SKM-1 treated with dmso at 0.1 percent for 144 hours (cell line): ENCODE measurements at regions not wholly inside any gene's neighbourhood (a gene's known extent, or its start where the extent isn't known, plus 50 kb on each side); places are given as distances from the start of the nearest gene placed in this dataset.
"Not testable (repeated sequence)": the region's sequence is repeated elsewhere in the genome, so short reads cannot be mapped to it uniquely, and the experiment has no call there.

Experiments used
- DNase-seq: peaks from one replicate; lab custom pipeline; 2025; ENCODE audit not compliant: unreplicated experiment; lab: John Stamatoyannopoulos, UW

DNA sequence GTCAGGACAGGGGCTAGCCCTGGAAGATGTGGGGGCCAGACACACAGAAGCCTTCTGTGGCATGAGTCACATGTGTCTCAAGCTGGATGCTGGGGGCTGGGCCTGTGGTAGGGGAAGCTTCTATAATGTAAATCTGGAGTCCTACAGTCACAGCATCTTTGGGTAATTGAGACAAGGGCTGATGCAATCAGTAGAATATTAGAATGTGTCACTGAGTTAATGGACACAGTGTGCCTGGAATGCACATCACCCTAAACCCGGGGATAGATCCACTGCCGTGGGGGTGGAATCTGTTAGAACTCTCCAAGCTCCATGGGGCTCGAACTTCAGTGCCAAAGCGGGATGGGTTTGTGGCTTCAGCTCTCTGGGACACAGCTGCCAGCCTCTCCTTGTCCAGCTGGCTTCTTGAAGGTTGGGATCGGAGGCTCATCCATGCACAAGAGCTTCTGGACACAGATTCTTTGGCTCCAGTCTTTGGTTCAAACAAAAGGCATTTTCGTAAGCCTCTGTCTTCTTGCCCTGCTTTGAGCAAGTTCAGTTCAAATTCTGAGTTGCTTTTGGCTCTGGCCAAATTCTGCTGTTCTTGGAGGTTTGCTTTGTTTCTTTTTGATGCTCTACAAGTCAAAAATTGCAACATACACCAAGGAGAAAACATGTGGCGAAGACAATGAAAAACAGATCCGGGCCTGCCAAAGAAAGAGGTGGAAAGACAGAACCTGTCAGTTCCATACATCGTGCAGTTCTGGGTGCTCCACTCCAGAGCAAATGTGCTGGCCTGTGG, 194.8 kb upstream of the ZNF32 start:
- no peak for DNase-seq

- DNase-seq, result no peak
Observed at GRCh38 chr10:43842496-43842895, 193.8 kb upstream of the ZNF32 start.

DNA sequence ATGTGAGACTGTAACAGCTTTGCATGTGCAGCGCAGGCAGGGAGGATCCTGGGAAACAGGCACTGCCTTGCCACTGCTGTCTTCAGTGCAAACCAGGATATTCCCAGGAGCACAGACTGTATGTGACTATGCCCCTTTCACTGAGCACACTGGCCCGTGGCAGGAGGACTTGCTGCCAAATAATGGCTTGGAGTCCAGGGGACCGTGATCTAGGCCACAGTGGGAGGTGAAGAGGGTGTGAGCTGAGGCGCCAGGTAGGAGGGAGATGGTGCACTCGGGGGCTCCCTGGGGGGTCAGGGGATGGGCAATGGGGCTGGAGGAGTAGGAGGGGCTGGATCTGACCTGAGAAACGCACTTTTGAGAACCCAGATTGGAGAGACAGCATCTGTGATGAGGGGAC, 193.4 kb upstream of the ZNF32 start:
- no peak for DNase-seq

- no peak for DNase-seq
Observed at GRCh38 chr10:43839973-43840372, 191.3 kb upstream of the ZNF32 start.

DNA sequence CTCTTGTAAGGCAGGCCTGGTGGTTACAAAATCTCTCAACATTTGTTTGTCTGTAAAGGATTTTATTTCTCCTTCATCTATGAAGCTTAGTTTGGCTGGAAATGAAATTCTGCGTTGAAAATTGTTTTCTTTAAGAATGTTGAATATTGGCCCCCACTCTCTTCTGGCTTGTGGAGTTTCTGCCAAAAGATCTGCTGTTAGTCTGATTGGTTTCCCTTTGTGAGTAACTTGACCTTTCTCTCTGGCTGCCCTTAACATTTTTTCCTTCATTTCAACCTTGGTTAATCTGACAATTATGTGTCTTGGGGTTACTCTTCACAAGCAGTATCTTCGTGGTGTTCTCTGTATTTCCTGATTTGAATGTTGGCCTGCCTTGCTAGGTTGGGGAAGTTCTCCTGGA, 186.1 kb upstream of the ZNF32 start:
- DNase-seq, result not testable (repeated sequence)

GRCh38 chr10:43827853-43828252, 179.2 kb upstream of the ZNF32 start:
- DNase-seq, result no peak

GRCh38 chr10:43825984-43826383, 177.3 kb upstream of the ZNF32 start:
- DNase-seq, result no peak

DNA sequence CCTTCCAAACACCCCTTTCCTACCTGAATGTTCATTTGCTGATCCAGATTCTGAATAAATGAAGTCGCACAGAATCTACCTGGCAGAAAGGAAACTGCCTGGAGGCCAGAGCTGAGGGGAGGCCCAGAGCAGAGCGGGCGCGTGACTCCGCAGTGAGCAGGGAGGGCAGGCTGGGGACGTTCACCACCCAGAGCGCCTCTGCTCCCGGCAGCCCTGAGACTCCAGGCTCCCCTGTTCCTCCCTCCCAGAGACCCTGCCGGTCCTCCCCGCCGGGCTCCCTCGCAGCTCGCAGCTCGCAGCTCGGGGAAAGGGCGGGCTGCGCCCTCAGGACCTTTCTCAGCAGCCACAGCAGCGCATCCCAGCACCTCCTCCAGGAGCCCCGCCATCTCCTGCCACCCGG, 176.7 kb upstream of the ZNF32 start:
- no peak for DNase-seq

GRCh38 chr10:43824934-43825333, 176.3 kb upstream of the ZNF32 start:
- no peak for DNase-seq

- DNase-seq, result no peak
Observed at GRCh38 chr10:43822631-43823580, 174.2 kb upstream of the ZNF32 start.

- DNase-seq, result no peak
Observed at GRCh38 chr10:43821103-43821502, 172.4 kb upstream of the ZNF32 start.

DNA sequence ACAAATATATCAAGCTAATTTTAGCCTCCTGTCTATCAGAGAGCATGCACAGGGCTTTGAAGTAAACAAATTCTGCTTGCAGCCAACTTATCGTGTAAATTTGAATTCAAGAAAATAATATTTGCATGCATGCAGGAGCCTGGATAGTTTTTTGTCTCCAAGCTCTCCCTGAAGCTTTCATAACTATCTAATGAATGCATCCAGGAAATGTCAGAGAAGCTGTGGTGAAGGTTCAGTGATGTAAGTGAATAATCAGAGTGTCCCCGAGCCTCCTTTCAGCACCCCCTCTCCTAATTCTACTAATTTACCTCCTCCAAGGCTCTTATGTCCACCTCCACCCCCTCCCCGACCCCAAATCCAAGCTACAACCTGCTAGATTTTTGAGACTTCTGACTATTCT, 172.0 kb upstream of the ZNF32 start:
- DNase-seq, result no peak

DNA sequence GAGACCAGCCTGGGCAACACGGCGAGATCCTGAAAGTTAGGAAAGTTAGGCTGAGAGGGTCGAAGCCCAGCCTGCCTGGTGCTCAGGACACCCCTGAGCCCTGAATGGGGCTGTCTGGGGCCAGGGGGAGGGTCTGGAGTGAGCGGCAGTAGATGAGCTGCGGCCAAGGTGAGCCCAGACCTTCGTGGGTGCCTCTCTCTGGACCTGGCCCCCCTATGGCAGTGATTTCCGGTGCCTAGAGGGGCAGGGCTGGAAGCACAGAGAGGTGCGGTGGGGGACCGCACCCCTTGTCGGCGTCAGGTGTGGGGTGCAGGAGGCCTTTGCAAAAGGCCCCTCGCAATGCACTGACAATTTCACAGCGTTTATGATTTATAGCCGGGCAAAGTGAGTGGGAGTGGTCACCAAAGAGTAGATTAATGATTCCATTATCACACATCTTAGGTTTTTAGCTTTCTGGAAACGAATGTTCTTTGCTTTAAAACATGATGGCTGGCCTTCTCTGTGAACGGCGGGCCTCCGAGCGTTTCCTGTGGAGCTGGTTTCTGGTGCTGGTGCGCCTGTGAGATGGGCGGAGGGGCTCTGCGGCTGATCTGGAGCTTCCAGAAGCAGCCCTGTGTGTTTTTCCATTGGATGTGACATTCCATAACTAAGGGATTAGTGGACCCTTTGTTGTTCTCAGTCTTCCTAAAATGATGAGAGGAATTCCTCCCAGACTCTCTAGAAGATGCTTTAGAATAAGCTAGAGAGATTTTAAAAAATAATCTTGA, 171.0 kb upstream of the ZNF32 start:
- no peak for DNase-seq

- DNase-seq, result no peak
Observed at GRCh38 chr10:43818687-43819086, 170.0 kb upstream of the ZNF32 start.

GRCh38 chr10:43817368-43817767, 168.7 kb upstream of the ZNF32 start:
- DNase-seq, result no peak

DNA sequence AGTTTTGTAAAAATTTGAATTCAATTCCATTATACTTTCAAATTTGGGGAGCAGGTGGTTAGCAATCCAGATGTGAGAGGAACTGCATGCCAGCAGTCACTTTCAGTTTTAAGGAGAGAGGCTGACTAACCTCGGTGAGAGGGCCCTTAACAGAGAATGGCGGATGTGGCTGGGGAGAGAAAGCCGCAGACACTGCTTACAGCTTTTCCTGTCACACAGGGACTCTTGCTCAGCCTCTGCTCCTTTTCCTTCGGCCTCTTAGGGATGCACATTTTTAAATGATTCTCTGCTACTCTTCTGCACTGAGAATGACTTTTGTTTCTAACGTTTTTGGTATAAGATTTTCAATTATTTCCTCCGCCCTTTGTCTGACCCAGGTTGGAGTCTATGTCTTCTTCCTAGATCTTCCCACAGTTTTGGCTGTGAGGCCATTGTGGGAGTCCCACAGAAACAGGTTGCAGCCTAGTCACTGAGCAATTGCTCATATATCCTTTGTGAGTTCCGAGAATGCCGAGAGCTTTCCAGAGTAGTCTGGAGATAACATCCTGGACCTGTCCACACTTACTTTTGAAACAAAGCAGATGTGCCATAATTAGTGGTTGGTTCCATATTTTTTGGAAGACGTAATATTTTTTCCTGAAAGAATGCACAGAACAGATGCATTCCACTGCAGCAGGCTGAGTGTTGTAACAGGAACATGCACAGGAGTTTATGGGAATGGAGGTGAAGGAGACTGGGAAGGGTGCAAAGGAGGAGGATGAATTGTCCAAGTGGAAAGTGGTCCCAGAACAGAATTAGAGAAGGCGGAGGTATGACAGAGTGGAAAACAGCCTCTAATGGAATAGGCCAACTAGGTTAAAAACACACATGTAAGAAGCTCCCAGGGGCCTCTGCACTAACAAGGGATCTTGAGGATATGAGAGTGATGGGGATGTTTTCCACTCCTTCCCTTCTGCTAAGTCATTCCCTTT, 168.0 kb upstream of the ZNF32 start:
- peak; percentile 25 for DNase-seq

DNA sequence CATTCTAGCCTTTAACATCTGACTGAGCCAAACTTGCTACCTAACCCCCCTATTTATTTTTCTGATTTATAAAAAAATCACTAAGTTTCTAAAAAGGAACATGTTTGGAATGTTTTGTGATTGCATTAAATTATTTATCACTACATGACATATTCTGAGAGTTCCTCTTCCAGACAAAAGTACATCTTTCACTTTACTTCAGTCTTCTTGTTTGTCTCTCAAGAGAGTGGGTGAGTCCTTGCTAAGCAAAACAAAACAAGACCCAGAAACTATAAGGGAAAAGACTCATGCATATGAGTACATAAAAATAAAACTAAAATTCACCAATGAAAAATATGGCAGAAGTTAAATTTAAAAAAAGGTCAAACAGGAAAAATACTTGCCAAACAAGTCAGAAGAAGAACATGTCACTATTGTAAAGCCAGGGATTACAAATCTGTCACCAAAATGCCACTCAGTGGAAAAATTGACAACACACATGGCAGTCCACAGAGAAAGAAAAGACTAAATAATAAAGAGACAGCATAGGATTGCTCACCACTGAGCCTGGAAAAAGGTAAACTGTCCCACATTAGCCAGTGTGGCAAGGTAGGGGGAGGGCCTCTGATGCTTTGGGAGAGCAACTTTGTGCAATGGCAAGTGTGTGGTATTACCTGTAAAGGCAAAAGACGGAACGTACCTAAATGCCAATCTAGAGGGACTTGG, 166.7 kb upstream of the ZNF32 start:
- DNase-seq, result no peak

DNA sequence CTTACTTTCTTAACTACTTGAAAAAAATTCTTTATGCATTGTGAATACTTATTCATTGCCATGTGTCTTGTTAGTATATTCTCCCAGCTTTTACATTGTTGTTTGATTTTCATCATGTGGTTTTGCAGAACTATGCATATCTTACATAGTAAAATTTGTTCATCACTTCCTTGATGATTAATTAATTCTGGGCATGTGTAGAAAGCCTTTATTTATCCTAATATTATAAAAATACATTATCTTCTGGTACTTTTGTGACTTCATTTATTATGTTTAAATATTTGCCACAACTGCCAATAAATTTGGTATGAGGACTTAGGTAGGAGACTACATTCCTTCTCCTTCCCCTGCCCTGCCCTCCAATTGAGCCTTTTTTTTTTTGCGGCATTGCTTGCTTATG, 166.0 kb upstream of the ZNF32 start:
- no peak for DNase-seq

GRCh38 chr10:43811871-43812270, 163.2 kb upstream of the ZNF32 start:
- no peak for DNase-seq
